Type B pancreatic cell (in vitro differentiated cells): ENCODE measurements at regions not wholly inside any gene's neighbourhood (a gene's known extent, or its start where the extent isn't known, plus 50 kb on each side); places are given as distances from the start of the nearest gene placed in this dataset.
"Not testable (repeated sequence)": the region's sequence is repeated elsewhere in the genome, so short reads cannot be mapped to it uniquely, and the experiment has no call there.

Experiments used
- DNase-seq: peaks from one replicate; pipeline ENCODE4 v3.0.0; 2021; ENCODE audit warnings: mixed read lengths; ENCODE audit not compliant: unreplicated experiment; ENCODE audit errors: extremely low spot score
- H3K27ac Mint-ChIP-seq: 2 replicates; pipeline ENCODE4 v1.8.0; 2021; ENCODE audit warnings: mild to moderate bottlenecking, mixed read lengths
- H3K27me3 Mint-ChIP-seq: 2 replicates; pipeline ENCODE4 v1.8.0; 2021; ENCODE audit warnings: mixed read lengths
- H3K36me3 Mint-ChIP-seq: 2 replicates; pipeline ENCODE4 v1.8.0; 2021; ENCODE audit warnings: mixed read lengths
- H3K4me1 Mint-ChIP-seq: one replicate; pipeline ENCODE4 v1.8.0; 2021; ENCODE audit warnings: mixed read lengths; ENCODE audit not compliant: unreplicated experiment
- H3K4me3 Mint-ChIP-seq: 2 replicates; pipeline ENCODE4 v1.8.0; 2021; ENCODE audit warnings: mild to moderate bottlenecking, mixed read lengths
- H3K9me3 Mint-ChIP-seq: 2 replicates; pipeline ENCODE4 v1.8.0; 2021; ENCODE audit warnings: mixed read lengths
- CTCF ChIP-seq: fragments of 200-600 bp; sonication (generic); conservative IDR thresholded peaks from 2 replicates; pipeline ENCODE4 v1.5.0; 2021; ENCODE audit warnings: antibody characterized with exemption, mild to moderate bottlenecking

- no peak for TF ChIP-seq CTCF
- H3K36me3 Mint-ChIP-seq = no peaks in the 10 kb centered on the region
- H3K4me3 Mint-ChIP-seq = no peak overlapping the region
- no peaks in the 10 kb centered on the region for H3K9me3 Mint-ChIP-seq
- H3K27ac Mint-ChIP-seq = no peak overlapping the region
- no peak for DNase-seq
- H3K4me1 Mint-ChIP-seq = no peaks in the 10 kb centered on the region
- H3K27me3 Mint-ChIP-seq = no peaks in the 10 kb centered on the region
Observed at GRCh38 chr12:33514893-33515292, 75.3 kb upstream of the SYT10 start.

GRCh38 chr12:33519566-33519965, 79.9 kb upstream of the SYT10 start:
- Mint-ChIP-seq H3K9me3 (no peaks in the 10 kb centered on the region), H3K4me1 (no peaks in the 10 kb centered on the region), H3K36me3 (no peaks in the 10 kb centered on the region), H3K27me3 (no peaks in the 10 kb centered on the region), H3K27ac (no peak overlapping the region), H3K4me3 (no peak overlapping the region)
- TF ChIP-seq CTCF = no peak
- no peak for DNase-seq

- not testable (repeated sequence) for H3K36me3 Mint-ChIP-seq, H3K9me3 Mint-ChIP-seq, H3K27me3 Mint-ChIP-seq, H3K4me1 Mint-ChIP-seq, H3K27ac Mint-ChIP-seq
- H3K4me3 Mint-ChIP-seq = peak overlapping the region; percentile 35
- DNase-seq = peak; percentile 67
Observed at GRCh38 chr12:33520505-33521302, 81.1 kb upstream of the SYT10 start.

DNA sequence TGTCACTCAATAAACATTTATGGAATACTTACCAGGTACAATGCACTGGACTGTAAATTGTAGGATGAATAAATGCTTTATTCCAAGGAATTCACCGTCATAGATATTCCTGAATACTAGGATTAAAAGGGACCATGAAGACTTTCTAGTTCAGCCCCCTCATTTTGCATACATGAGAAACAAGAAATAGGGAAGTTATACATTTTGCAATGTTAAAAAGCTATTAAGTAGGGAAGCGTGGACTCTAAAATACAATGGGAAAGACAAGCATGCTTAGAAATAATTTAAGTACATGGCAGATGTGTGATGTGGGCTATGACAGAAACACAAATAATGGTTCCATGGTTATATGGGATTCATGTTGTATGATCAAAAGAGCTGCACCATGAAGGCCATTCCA, 89.4 kb upstream of the SYT10 start:
- no peak overlapping the region for H3K4me3 Mint-ChIP-seq

GRCh38 chr12:33529810-33530209, 90.2 kb upstream of the SYT10 start:
- DNase-seq = no peak
- Mint-ChIP-seq H3K36me3 (peaks cover 4% of the 10 kb centered on the region), H3K4me3 (no peak overlapping the region), H3K27ac (no peak overlapping the region), H3K9me3 (no peaks in the 10 kb centered on the region), H3K27me3 (no peaks in the 10 kb centered on the region), H3K4me1 (no peaks in the 10 kb centered on the region)
- TF ChIP-seq CTCF = no peak

More for the DNA sequence above, 89.4 kb upstream of the SYT10 start:
- Mint-ChIP-seq H3K27me3 (no peaks in the 10 kb centered on the region), H3K9me3 (no peaks in the 10 kb centered on the region), H3K27ac (no peak overlapping the region), H3K4me1 (no peaks in the 10 kb centered on the region), H3K36me3 (peaks cover 4% of the 10 kb centered on the region)
- no peak for TF ChIP-seq CTCF
- DNase-seq = no peak

DNA sequence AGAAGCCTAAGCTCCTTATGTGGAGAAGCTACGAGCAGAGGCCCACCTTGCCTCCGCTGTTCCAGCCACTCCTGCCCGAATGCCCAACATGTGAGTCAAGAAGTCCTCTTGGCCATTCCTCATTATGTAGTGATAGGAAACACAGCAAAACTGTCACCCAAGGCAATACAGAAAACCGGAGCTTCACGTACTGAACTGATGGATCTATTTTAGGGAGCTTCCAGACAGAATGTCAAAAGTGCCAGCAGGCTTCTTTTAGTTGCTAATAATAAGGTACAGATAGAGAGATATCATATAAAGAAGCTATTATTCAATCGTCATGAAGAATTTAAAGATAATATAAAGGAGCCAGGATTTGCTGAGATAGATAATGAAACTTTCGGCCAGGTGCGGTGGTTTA, 91.6 kb upstream of the SYT10 start:
- H3K27ac Mint-ChIP-seq = no peak overlapping the region
- no peaks in the 10 kb centered on the region for H3K4me1 Mint-ChIP-seq

More for the DNA sequence above, 91.6 kb upstream of the SYT10 start:
- H3K4me3 Mint-ChIP-seq = no peak overlapping the region
- no peak for TF ChIP-seq CTCF
- no peaks in the 10 kb centered on the region for H3K9me3 Mint-ChIP-seq
- no peaks in the 10 kb centered on the region for H3K27me3 Mint-ChIP-seq
- no peak for DNase-seq
- no peaks in the 10 kb centered on the region for H3K36me3 Mint-ChIP-seq
